Astrocyte of the cerebellum (primary cell): ENCODE measurements at regions not wholly inside any gene's neighbourhood (a gene's known extent, or its start where the extent isn't known, plus 50 kb on each side); places are given as distances from the start of the nearest gene placed in this dataset.

Source experiments
- DNase-seq: peaks from one replicate; pipeline ENCODE4 v3.0.0-alpha.2; 2011; ENCODE audit warnings: low read depth
- H3K4me3 ChIP-seq: 2 replicates; pipeline ENCODE4 v1.5.1; 2011; ENCODE audit warnings: mild to moderate bottlenecking, low read depth, low read length, moderate library complexity
- in situ Hi-C: cut with HindIII; loops from 2 replicates; pipeline ENCODE4 v1.10.0; 2017; ENCODE audit warnings: low sequenced_read_pairs
- TF ChIP-seq, protein P1 (sequence below): IDR thresholded peaks from 2 replicates; pipeline ENCODE4 v1.5.1; 2012; ENCODE audit warnings: low read length, low read depth, moderate library complexity, mild to moderate bottlenecking; ENCODE audit errors: missing control alignments

DNA sequence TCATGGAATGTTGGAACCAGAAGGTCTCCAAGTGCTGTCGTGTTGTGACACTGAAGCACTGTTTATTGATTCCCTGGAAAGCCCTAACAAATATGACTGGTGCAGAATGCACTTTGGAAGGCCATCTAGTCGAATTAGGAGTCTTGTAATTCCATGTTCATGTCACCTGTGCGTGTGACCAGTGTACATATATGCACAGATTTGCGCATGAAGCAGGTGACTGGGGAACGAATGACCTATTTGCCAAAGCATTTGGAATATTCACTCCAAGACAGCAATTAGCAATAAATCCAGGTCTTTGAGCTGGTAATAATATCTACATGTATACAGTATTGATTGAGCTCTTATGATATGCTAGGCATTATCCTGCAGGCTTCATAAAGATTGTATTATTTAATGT lies 177.5 kb upstream of the PFN2 start:
- DNase-seq = no peak
- in situ Hi-C loops = no loop called here
- TF ChIP-seq, protein P1, sequence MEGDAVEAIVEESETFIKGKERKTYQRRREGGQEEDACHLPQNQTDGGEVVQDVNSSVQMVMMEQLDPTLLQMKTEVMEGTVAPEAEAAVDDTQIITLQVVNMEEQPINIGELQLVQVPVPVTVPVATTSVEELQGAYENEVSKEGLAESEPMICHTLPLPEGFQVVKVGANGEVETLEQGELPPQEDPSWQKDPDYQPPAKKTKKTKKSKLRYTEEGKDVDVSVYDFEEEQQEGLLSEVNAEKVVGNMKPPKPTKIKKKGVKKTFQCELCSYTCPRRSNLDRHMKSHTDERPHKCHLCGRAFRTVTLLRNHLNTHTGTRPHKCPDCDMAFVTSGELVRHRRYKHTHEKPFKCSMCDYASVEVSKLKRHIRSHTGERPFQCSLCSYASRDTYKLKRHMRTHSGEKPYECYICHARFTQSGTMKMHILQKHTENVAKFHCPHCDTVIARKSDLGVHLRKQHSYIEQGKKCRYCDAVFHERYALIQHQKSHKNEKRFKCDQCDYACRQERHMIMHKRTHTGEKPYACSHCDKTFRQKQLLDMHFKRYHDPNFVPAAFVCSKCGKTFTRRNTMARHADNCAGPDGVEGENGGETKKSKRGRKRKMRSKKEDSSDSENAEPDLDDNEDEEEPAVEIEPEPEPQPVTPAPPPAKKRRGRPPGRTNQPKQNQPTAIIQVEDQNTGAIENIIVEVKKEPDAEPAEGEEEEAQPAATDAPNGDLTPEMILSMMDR = no peak
- no peak overlapping the region for H3K4me3 ChIP-seq

- DNase-seq = peak; percentile 33
- no peak overlapping the region for H3K4me3 ChIP-seq
These were observed 177.1 kb upstream of the PFN2 start for GRCh38 chr3:150147776-150148175.

DNA sequence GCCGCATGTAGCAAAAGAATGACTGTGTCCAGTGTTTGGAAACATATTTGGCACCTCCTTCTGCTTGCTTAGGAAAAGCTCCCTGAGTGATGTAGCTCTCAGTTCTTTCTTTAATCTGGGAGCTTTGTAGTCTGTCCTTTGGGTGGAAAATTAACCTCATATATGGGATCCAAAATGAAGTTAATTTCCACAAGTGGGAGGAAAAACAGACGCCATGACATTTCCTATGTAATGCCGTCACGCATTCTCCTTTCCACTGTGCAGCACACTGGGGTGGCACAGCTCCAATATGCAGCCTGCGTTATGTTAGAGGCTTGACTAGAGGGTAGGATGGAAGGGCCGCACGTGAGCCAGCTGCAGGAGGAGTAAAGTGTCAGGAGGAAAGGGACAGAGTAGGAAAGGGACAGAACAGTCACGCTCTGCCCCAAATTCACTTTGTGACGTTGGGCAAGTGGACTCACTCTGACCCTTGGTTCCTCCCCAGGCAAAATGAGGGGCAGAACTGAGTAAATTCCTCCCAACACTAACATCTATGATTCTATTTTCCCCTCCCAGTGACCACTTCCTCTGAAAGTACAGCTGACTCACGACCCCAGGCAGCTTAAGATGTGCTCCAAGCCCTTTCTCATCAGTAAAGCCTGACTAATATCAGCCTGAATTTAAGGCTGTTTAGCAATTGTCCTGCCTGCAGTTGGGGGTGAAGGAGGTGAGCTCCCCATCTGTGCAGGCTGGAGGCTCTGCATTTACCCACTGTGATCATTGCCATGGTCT lies 176.5 kb upstream of the PFN2 start:
- peak; percentile 86 for DNase-seq

More at GRCh38 chr3:150147776-150148175, 177.1 kb upstream of the PFN2 start:
- TF ChIP-seq, protein P1 = no peak
- in situ Hi-C loops = no loop called here

GRCh38 chr3:150145659-150146058 lies 175.0 kb upstream of the PFN2 start:
- H3K4me3 ChIP-seq = no peak overlapping the region
- peak; percentile 72 for DNase-seq
- in situ Hi-C loops = no loop called here
- TF ChIP-seq, protein P1 = no peak

More for the DNA sequence above, 176.5 kb upstream of the PFN2 start:
- H3K4me3 ChIP-seq = no peak overlapping the region
- in situ Hi-C loops = no loop called here
- TF ChIP-seq, protein P1 = no peak

- no peak for DNase-seq
- H3K4me3 ChIP-seq = no peak overlapping the region
- in situ Hi-C loops = no loop called here
- TF ChIP-seq, protein P1 = no peak
These were observed 173.6 kb upstream of the PFN2 start for GRCh38 chr3:150144191-150144708.

DNA sequence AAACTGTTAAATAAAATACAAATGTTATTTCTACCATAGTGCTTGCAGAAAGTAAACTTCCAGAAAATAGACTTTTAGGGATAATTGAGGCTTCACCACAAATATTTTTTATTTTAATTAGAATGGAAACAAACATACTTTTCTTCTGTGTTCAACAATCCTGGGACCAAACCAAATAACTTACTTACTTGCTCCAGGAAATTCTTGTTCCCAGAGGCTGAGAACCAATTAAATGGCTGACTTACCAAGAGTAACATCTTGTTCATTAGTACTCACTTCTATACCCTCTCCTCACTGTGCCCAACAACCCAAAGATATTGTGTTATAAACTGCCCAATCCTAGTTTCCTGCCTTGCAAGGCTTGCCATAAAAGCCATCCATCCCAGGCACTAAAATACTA lies 172.2 kb upstream of the PFN2 start:
- DNase-seq = no peak
- in situ Hi-C loops = no loop called here
- TF ChIP-seq, protein P1 = no peak
- no peak overlapping the region for H3K4me3 ChIP-seq
